ENCODE measurements at regions not wholly inside any gene's neighbourhood (a gene's known extent, or its start where the extent isn't known, plus 50 kb on each side); places are given as distances from the start of the nearest gene placed in this dataset.

DNA sequence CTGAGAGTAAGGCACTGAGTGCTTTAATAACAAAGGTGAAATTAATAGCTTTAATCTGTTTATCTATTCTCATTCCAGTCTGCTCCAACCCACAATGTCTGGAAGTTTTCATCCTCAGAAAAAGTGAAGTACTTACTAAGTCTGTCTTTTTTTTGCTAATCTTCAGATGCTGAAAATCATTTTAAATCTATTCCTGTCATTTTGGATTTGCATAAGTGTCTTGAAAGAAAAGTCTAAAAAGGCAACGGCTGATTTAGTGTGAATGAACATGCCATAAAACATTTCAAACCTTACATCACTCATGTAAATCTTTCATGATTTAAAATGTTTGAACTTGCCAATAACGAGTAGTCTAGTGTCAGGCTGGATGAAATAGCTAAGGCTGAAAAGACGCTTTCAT lies 685.6 kb downstream of the RPS29 start:
- TF ChIP-seq, protein P1, sequence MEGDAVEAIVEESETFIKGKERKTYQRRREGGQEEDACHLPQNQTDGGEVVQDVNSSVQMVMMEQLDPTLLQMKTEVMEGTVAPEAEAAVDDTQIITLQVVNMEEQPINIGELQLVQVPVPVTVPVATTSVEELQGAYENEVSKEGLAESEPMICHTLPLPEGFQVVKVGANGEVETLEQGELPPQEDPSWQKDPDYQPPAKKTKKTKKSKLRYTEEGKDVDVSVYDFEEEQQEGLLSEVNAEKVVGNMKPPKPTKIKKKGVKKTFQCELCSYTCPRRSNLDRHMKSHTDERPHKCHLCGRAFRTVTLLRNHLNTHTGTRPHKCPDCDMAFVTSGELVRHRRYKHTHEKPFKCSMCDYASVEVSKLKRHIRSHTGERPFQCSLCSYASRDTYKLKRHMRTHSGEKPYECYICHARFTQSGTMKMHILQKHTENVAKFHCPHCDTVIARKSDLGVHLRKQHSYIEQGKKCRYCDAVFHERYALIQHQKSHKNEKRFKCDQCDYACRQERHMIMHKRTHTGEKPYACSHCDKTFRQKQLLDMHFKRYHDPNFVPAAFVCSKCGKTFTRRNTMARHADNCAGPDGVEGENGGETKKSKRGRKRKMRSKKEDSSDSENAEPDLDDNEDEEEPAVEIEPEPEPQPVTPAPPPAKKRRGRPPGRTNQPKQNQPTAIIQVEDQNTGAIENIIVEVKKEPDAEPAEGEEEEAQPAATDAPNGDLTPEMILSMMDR (IDR thresholded peaks at IDR 0.05; ENCODE audit: low read depth, low read length, poor library complexity, severe bottlenecking), result no peak
- no peak for TF ChIP-seq EZH2phosphoT487 (IDR thresholded peaks at IDR 0.05; ENCODE audit: borderline replicate concordance, low read length)
- H3K4me1 ChIP-seq (ENCODE audit: control insufficient read depth, low read length), result no peaks in the 10 kb centered on the region
- H3K27me3 ChIP-seq (ENCODE audit: control insufficient read depth, low read length), result no peaks in the 10 kb centered on the region
- H3K36me3 ChIP-seq (ENCODE audit: control insufficient read depth, low read length), result no peaks in the 10 kb centered on the region
- no peaks in the 10 kb centered on the region for H4K20me1 ChIP-seq (ENCODE audit: control insufficient read depth, insufficient read depth, low read depth, low read length)
- H3K4me3 ChIP-seq (ENCODE audit: low read length), result no peak overlapping the region
- no peak overlapping the region for H3K4me2 ChIP-seq (ENCODE audit: low read length)
- no peaks in the 10 kb centered on the region for H3F3A ChIP-seq (ENCODE audit: control insufficient read depth, insufficient read depth)
- no peaks in the 10 kb centered on the region for H3K9me2 ChIP-seq (replicated peaks; ENCODE audit: control insufficient read depth, low read length)
- no peaks in the 10 kb centered on the region for H3K79me2 ChIP-seq (ENCODE audit: control insufficient read depth, low read length)
- H3K9me3 ChIP-seq (ENCODE audit: control insufficient read depth, insufficient read depth, low read length), result no peaks in the 10 kb centered on the region
- no peak overlapping the region for H3K27ac ChIP-seq (ENCODE audit: low read depth, low read length)

DNA sequence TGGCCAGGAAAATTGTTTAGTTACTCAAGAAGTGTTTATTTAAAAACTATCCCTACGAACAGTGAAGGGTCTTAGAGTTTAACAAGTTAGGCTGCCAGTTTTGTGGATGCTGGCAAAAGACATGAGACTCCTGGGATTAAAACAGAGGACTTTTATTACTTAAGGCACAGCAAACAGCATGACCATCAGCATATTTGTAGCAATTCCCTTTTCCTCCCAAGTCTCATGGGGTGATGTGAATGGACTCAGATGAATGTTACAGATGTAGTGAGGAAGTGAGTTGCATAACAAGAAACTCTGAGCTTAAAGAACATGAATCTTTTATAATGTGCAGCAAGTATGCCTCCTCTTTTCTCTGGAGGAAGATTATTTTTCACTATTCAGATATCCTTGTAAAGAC lies 695.8 kb downstream of the RPS29 start:
- peaks cover 8% of the 10 kb centered on the region for H3K4me1 ChIP-seq (ENCODE audit: control insufficient read depth, low read length)
- no peaks in the 10 kb centered on the region for H3K36me3 ChIP-seq (ENCODE audit: control insufficient read depth, low read length)
- H3K9me3 ChIP-seq (ENCODE audit: control insufficient read depth, insufficient read depth, low read length), result no peaks in the 10 kb centered on the region
- H3F3A ChIP-seq (ENCODE audit: control insufficient read depth, insufficient read depth), result no peaks in the 10 kb centered on the region
- TF ChIP-seq, protein P1 (IDR thresholded peaks at IDR 0.05; ENCODE audit: low read depth, low read length, poor library complexity, severe bottlenecking), result no peak
- no peak for TF ChIP-seq EZH2phosphoT487 (IDR thresholded peaks at IDR 0.05; ENCODE audit: borderline replicate concordance, low read length)
- H3K79me2 ChIP-seq (ENCODE audit: control insufficient read depth, low read length), result no peaks in the 10 kb centered on the region
- H3K4me2 ChIP-seq (ENCODE audit: low read length), result no peak overlapping the region
- no peaks in the 10 kb centered on the region for H3K27me3 ChIP-seq (ENCODE audit: control insufficient read depth, low read length)
- H3K27ac ChIP-seq (ENCODE audit: low read depth, low read length), result no peak overlapping the region
- H3K4me3 ChIP-seq (ENCODE audit: low read length), result no peak overlapping the region
- no peaks in the 10 kb centered on the region for H4K20me1 ChIP-seq (ENCODE audit: control insufficient read depth, insufficient read depth, low read depth, low read length)
- H3K9me2 ChIP-seq (replicated peaks; ENCODE audit: control insufficient read depth, low read length), result no peaks in the 10 kb centered on the region

DNA sequence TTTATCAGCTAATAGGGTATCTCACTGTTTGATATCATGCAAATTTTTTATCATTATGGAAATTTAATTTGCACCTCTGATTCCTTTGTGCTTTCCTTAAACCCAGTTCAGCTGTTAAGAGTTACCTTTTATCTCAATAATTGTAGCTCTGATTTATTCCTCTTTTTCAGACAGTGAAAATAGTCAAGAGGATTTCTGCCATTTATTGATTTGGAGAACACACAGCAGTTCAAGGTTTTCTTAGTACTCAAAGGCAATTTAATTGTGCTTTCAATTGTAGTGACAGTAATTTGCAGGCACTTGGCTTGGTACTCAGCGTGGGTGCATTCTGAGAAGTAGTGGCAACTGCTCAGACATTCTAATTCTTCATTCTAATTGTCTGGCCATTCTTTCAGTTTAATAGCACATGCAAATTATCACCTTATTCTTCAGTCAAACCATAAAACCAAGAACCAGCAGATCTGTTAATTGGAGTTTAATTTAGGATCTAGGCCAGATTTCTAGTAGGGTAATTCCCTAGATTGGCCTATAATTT lies 709.3 kb downstream of the RPS29 start:
- Histone ChIP-seq H3K27ac (ENCODE audit: low read depth, low read length) (no peak overlapping the region), H3K9me3 (ENCODE audit: control insufficient read depth, insufficient read depth, low read length) (no peaks in the 10 kb centered on the region), H3K4me2 (ENCODE audit: low read length) (no peak overlapping the region), H3K9me2 (replicated peaks; ENCODE audit: control insufficient read depth, low read length) (no peaks in the 10 kb centered on the region), H3K27me3 (ENCODE audit: control insufficient read depth, low read length) (no peaks in the 10 kb centered on the region), H3K36me3 (ENCODE audit: control insufficient read depth, low read length) (no peaks in the 10 kb centered on the region), H3F3A (ENCODE audit: control insufficient read depth, insufficient read depth) (no peaks in the 10 kb centered on the region), H3K4me3 (ENCODE audit: low read length) (no peak overlapping the region), H4K20me1 (ENCODE audit: control insufficient read depth, insufficient read depth, low read depth, low read length) (no peaks in the 10 kb centered on the region), H3K4me1 (ENCODE audit: control insufficient read depth, low read length) (no peaks in the 10 kb centered on the region), H3K79me2 (ENCODE audit: control insufficient read depth, low read length) (no peaks in the 10 kb centered on the region)
- TF ChIP-seq, protein P1 (IDR thresholded peaks at IDR 0.05; ENCODE audit: low read depth, low read length, poor library complexity, severe bottlenecking), result no peak
- TF ChIP-seq EZH2phosphoT487 (IDR thresholded peaks at IDR 0.05; ENCODE audit: borderline replicate concordance, low read length), result no peak
